HG02884 (cell line): ENCODE measurements at regions not wholly inside any gene's neighbourhood (a gene's known extent, or its start where the extent isn't known, plus 50 kb on each side); places are given as distances from the start of the nearest gene placed in this dataset.

Experiments
- ATAC-seq: cut with Tn5 transposase; IDR thresholded peaks from one replicate; pipeline ENCODE4 v1.9.1; 2021; ENCODE audit warnings: mild to moderate bottlenecking, moderate library complexity; ENCODE audit not compliant: unreplicated experiment

DNA sequence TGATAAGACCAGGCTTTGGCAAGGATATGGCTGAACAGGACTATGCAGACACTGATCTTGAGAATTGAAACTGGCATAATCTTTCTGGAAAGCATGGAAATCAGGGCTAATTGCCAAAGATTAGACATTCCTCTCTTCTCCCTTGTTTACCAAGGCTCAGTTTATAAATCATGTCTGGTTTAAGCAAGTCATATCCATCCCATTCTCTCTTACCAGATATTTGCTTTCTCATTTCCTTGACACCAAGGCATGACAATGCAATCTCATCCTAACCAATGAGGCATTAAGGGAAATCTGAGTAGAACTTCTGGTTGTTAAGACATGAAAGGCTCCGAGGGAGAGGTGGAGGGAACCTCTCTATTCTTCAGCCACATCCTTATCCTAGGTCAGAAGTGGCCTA is 110.3 kb upstream of the CEP85L start:
- no peak for ATAC-seq

DNA sequence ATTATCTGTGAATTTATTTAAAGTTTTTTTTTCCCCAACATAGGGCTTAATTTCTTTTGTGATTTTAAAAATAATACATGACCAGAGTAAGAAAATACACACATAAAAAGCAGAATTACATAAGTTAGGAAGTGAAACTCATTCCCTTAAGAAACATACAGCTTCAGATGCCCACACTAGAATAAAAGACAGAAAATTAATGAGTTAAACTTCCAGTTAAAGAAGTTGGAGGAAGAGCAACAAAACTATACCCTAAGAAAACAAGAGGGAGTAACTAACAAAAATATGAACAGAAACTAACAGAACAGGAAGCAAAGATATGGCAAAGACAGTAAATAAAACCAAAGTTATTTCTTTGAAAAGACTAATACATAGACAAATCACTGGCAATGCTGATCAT is 107.6 kb upstream of the CEP85L start:
- ATAC-seq, result no peak

DNA sequence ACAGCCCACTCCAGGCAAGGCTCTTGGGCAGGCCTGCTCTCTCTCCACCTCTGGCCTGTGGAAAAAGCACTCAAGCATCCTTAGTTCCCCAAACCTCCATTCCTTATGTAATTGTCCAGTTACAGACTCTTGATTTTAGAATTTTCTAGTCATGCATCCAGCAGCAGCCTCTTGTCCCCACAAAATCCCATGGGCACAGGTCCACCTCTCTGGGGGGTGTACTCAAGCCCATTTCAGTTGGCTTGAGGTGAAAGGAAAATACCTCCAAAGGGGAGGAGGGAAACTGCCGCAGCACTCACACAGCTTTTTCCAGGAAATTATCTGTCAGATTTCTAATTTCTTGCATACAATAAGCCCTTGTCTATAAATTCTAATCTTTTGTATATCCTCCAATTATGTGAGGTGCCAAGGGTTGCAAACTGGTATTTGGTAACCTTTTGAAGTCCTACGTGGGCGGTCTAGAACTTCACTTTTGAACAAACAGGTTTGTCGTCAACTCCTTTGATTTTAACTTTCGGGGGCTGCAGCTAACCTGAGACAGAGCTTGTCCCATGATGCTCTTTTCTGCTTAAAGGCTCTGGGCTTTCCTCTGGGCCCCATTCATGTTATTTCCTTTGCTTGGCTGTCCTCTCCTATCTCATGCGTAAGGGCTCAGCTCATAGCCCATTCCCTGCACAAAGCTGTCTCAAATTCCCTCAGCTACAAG is 104.7 kb upstream of the CEP85L start:
- ATAC-seq, result no peak

DNA sequence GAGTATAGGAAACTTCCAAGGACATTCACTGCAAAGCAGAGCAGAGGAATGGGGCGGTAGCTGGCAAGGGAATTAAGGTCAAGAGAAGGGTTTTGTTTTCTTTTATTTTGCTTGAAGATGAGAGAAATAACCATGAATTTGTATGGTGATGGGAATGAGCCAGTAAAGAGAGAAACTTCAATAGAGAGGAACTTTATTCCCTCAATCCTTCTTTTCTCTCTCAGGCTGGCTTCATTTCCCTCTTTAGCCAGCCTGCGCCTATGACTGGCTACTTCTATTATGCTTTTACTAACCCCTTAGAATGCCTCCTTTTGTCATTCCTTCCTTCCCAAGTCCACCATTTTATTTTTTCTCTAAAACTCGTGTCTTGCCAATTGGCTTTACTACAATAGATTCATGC is 101.4 kb upstream of the CEP85L start:
- ATAC-seq, result no peak

DNA sequence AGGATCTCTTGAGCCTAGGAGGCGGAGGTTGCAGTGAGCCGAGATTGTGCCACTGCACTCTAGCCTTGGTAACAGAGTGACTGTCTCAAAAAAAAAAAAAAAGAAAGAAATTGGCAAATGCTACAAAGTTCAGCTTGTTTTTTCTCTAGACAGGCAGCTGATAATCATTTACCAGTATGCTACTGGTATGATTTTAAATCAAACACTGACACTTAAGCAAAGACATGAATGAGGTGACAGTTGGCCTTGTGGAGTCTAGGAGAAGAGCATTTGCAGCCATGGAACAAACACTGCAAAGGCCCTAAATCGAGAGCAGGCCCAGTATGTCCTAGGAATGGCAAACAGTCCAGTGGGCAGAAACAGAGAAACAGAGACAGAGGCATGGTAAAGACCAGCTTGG is 99.7 kb upstream of the CEP85L start:
- no peak for ATAC-seq

DNA sequence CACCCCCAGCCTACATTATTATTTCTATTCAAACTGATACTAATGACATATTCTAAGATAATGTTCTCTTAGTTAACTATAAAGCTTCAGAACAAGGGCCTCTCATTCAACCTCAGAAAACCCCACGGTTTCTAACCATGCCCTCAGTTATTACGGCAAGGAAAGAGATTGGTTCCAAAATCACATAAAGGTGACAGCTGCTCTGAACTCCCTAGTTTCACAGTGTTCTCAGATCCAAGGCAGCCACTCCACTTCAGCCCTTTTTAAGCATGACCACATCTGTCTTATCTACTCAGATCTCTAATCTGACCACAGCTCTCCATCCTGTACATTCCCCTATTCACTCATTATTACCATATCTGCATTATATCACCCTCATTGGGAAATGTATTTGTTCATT is 98.8 kb upstream of the CEP85L start:
- peak; percentile 48 for ATAC-seq

DNA sequence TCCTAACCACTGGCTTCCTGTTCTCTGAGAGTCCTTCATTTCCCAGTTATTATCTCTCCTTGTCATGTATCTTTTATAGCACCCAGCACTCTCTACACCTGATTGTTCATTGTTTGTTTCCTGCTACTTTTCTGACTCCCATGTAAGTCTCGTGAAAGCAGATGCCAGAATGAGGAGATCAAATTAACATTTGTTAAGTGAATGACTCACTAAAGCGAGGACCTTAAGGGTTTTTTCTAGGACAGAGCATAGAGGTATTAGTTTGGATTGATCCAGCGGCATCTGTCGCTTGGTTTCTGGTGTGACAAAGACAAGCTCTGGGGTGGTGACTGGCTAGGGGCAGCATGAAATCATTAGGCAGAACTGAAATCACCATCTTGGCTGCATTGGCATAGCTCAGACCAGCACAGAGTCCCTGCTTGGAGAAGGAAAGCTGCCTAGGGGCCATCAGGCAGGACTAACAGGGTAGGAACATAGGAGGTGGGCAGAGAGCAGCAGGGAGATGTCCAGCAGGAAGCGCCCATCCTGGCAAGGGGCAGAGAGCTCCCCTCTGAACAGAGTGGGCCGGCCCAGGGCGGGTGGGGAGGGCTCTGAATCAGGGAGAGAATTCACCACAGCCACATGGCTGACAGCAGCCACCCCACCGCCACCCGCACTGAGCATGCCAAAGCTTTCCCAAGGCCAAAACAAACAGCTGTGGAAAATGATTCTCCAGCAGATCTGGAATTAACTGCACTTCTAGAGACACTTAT is 97.1 kb upstream of the CEP85L start:
- ATAC-seq, result no peak

DNA sequence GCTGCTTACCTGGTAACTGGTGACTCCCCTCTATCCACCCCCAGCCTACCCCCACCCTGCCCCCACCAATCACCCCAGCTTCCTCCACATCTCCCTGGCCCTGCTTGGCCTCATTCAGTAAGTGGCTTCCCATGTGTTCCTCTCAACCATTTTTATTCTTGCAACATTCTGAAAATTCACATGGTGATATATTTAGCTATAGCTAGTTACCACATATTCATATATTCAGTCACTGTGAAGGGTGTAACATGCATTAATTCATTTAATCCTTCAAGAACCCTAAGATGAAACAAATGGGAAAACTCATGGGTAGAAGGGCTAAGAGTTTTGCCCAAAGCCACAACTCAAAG is 95.4 kb upstream of the CEP85L start:
- no peak for ATAC-seq

DNA sequence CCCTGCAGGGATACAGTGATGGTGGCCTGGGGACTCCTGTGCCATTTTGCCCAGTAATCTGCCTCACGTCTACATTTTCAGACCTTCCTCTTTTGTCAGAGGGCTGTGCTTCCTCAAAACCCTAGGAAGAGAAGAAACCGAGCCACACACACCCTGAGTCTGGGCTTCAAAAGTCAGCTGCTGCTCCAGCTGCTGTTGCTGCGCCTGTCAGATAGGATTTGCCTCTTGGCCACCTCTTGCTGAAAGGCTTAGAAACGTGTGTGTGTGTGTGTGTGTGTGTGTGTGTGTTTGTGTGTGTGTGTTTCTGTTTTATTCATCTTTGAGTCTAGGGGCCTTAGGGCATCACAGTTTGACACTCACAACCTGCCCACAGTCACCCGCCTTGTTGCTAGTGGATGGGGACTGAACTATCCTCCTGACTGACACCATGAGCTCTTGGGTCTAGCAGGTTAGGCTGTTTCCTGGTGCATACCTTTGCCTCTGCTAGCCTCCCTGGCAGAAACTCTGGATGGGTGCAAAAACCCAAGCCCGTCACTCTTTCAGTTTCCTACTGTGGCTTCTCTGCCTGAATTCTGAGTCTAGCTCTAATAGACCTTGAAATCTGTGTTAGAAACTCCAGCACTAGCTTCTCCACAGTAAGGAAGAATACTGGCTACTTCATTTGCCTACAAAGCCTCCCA is 94.9 kb upstream of the CEP85L start:
- peak; percentile 34 for ATAC-seq

DNA sequence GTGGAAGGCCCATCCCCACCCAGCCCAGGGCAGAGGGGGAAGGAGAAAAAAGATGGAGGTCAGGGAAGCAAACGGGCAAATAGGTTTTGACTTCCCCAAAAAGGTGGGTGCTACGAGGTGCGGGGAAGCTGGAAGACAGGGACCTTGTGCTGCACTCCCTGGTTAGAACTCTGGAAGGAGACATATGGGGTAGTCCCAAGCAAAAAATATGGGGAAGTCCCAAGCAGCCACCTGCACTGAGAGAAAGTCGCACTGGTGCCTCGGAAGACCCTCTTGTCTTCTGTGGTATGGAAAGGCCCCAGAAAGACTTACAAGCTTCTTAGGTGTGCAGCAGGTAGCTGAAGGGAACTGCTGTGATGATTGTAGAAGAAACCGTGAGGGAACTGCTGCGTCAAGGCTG is 93.8 kb upstream of the CEP85L start:
- ATAC-seq, result no peak

DNA sequence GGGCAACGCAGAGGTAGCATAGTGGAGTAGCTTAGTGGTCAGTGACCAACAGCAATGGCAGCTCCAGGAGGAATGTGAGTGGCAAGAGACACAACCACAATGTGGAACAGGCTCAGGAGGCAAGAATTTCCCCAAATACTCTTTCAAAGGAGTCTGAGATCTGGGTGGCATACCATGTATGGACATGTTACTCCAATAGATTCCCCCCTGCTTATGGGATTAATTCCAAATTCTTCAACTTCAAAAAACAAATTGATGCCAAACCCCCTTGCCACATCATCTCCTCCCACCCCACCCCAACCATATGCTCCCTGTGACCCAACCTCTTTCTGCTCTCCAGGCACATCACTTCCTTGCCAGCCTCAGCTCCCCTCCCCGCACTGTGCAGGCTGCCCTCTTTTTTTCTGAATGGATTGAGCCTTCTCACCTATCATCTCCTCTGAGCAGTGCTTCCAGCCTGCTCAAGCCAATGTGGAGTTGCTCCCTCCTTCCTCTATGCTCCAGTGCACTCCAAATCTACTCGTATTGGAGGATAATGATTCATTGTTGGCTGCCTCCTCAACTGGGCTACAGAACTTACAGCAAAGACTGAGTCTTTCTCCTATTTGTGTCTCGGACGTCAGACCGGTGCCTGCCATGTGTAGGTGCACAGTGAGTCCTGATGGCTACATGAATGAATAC is 93.0 kb upstream of the CEP85L start:
- no peak for ATAC-seq

DNA sequence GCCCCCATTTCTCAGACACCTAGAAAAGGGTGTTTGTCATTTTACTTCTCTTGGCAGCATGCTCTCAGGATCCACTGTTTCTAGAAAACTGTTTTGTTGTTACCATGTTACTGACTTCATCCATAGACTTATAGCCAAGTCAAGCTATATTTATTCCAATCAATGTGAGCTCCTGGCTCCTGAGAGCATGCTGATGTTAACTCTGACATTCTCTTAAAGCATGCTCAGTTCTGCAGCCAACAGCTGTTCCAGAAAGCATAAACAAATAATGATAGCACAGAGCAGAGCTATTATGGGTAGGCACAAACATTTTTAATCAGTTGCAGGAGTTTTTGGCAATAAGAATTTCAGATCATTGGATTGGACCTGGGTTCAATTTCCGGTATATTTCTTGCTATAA is 92.4 kb upstream of the CEP85L start:
- ATAC-seq, result no peak

DNA sequence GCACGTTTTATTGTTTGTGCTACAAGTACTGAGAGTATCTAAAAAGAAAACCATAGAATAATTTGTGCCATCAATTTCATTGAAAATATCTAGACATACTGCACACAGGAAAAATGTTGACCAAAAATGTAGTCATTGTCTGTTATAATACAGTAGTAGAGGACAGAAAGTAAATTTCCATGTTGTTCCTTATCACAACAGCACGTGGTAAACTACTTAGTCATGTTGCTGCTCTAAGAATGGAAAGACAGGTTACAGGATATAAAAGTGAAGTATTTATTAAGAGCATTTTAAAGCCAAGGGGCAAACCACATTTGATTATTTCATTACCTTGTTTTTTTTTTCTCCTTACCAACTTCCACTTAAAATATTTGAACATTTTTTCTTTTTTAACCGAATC is 89.0 kb upstream of the CEP85L start:
- no peak for ATAC-seq

DNA sequence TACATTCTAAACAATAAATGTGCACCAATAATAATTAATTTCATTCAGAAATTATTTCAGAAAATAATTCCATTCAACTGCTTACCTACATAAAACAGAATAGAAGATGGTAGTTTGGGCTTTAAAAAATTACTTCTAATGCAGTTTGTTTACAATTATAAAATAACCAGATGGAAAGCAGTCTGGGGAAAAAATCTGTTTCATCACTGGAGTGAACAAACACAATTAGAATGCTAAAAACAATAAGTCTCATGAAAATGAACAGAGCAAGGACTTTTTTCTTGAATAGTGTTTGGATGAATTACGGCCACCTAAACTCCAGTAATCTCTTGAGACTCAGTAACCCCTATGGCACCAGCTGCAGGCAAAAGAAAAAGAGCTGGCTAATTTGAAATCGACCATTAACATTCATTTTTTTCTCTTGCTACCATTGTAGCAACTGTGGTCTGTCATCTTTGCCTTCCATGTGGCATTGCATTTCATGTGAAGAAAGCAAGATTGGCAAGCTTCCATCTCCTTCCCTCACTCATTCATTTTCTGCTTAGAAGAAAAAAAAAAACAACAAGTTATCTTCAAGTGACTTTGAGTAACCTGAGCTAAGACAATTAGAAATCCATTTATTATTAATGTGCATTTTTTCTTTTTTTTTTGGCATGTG is 88.4 kb upstream of the CEP85L start:
- ATAC-seq, result no peak

DNA sequence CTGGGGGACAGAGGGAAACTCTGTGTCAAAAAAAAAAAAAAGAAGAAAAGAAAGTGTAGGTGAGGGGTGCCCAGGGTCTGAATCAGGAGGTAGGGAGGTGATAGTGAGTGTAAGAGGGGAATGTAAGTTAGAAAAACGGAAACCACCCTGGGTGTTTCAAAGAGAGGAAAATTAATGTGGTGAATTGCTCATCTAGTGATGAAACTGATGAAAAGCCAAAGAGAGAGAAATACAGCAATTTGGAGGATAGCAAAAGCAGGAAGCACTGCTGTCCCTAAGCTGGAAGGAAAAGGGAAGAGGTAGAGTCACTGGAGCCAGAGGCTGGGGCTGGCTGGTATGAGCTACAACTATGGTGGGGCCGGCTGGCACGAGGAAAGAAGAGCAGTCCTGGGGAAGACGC is 85.0 kb upstream of the CEP85L start:
- no peak for ATAC-seq

DNA sequence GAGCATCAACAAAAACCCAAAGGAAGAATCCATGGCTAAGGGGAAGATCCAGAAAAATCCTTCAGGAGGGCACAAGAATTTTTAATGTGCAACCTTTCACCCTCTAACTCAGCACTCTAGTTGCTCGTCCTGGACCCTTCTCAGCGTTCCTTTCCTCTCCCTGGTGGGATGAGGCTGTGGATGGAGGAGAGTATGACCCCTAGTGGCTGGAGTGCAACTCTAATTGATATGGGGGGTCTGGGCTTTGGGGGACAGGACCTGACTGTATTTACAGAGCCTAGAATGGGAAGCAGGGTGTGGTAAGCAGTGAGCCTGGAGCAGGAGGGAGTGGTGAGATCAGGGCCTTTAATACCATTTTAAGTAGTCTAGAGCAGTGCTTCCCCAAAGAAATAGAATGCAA is 83.9 kb upstream of the CEP85L start:
- ATAC-seq, result no peak

DNA sequence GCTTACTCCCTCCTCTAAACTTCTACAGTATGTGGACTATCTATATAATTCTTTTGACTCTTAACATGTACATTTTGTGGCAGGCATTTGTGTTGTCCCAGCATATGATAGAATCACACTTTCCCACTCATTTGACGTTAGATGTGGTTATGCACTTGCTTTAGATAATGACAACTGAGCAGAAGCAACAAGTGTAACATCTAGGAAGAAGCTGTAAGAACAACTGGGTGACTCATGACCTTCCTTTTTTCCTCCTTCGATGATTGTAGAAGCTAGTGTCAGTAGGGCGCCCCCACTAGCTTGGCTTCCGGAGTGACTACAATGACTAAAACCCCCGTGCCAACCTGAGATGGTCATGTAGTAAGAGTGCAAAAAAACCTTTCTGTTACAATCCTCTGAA is 74.6 kb upstream of the CEP85L start:
- ATAC-seq, result no peak

DNA sequence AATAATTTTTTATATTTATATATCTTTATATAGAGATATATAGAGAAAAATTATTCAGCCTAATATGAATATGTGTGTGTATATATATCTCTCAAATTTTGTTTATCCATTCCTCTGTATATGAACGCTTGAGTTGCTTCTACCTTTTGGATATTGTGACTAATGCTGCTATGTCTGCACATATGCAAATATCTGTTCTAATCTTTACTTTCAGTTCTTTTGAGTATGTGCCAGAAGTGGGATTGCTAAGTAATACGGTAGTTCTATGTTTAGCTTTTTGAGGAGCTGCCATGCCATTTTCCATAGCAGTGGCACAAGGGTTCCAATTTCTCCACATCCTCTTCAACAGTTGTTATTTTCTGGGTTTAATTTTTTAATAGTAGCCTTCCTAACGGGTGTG is 72.8 kb upstream of the CEP85L start:
- peak; percentile 84 for ATAC-seq

DNA sequence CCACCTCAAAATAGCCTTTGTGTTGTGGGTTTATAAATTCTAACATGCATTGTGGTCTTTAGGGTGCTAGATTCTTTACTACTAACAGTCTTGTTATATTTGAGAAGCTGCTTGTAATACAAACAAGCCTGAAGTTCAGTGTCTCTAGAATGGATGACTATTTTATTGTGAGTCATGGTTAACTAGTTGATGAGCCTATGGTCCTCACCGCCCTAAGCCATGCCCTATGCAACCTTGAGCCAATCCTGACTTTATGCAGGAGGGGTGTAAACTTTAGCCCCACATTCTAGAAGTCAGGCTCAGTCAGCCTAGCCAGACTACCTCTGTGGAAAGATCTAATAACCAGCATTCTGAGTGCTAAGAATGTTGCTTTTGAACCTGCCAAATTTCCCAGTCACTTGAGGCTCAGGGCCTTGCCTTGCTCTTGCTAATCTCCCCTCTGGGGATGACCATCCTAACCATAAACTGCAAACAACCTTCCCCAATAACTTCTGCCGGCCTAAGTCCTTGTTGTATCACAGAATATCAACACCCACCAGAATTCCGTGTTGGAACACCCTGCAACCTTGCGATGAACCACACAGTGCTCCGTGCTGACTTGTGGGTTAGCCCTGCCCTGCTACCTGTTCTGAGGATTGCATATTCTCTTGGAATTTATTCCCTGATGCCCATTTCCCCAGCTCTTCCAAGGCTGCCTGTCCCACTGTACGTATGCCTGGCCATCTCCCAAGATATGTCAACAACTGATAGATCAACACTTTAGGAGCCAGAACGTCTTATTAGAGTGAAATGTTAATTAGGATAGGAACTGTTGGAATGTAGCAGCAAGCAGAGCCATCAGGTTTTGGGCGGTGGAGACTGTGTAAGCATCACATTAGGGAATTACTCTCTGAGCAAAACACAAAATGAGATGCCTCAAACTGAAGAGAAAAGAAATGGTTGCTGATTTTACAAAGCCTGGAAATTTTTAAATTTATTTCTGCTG is 71.7 kb upstream of the CEP85L start:
- no peak for ATAC-seq

DNA sequence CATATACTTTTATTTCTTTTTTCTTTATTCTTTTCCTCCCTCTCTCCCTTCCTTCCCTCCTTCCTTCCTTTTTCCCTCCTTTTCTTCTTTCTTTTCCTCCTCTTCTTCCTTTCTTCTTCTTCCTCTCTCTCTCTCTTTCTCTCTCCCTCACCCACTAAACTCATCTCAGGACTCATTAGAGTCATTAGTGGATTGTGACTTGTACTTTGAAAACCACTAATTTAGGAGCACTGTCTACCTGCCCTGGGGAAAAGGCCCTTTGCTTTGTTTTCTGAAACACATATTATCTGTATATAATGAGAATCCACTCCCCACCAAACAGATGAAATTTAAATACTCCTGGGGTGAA is 68.7 kb upstream of the CEP85L start:
- ATAC-seq, result no peak
